Glutamatergic neuron (in vitro differentiated cells): ENCODE measurements at regions not wholly inside any gene's neighbourhood (a gene's known extent, or its start where the extent isn't known, plus 50 kb on each side); places are given as distances from the start of the nearest gene placed in this dataset.

ENCODE experiments used
- DNase-seq: peaks from one replicate; pipeline ENCODE4 v3.0.0; 2022
- H3K27ac Mint-ChIP-seq: one replicate; pipeline ENCODE4 v1.8.0; 2020; ENCODE audit warnings: mild to moderate bottlenecking, mixed read lengths, inconsistent platforms; ENCODE audit not compliant: unreplicated experiment
- H3K27me3 Mint-ChIP-seq: one replicate; pipeline ENCODE4 v1.8.0; 2020; ENCODE audit warnings: mild to moderate bottlenecking, moderate library complexity, mixed read lengths, inconsistent platforms; ENCODE audit not compliant: unreplicated experiment
- H3K36me3 Mint-ChIP-seq: one replicate; pipeline ENCODE4 v1.8.0; 2020; ENCODE audit warnings: mild to moderate bottlenecking, mixed read lengths, inconsistent platforms; ENCODE audit not compliant: unreplicated experiment
- H3K4me1 Mint-ChIP-seq: one replicate; pipeline ENCODE4 v1.8.0; 2020; ENCODE audit warnings: mild to moderate bottlenecking, low read depth, mixed read lengths, inconsistent platforms; ENCODE audit not compliant: unreplicated experiment
- H3K4me3 Mint-ChIP-seq: one replicate; pipeline ENCODE4 v1.8.0; 2020; ENCODE audit warnings: mild to moderate bottlenecking, mixed read lengths, inconsistent platforms; ENCODE audit not compliant: unreplicated experiment
- H3K9me3 Mint-ChIP-seq: one replicate; pipeline ENCODE4 v1.8.0; 2020; ENCODE audit warnings: mild to moderate bottlenecking, moderate library complexity, mixed read lengths, inconsistent platforms; ENCODE audit not compliant: unreplicated experiment
- TF ChIP-seq, protein P1 (sequence below): fragments of 200-600 bp; sonication (generic); IDR thresholded peaks from one replicate; pipeline ENCODE4 v1.5.0; 2021; ENCODE audit not compliant: partially characterized antibody, unreplicated experiment

DNA sequence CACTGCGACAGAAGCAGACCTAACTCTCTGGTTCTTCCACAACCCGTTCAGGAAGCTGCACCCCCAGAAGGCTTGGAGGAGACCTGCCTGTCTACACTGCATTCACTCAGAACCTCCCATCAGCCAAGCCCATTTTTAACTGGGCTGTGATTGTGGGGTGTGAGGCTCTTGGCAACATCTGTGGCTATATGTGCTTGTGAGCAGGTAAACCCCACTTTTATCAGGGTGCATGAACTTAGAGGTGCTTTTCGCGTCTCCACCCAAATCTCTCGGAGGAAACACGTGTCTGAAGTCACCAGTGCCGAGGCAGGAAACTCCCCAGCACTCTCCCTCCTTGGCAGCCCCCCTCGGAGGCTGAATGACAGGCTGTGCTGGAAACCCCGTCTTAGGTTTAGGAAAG lies 158.2 kb upstream of the SALL3 start:
- Mint-ChIP-seq H3K27me3 (peaks cover 1% of the 10 kb centered on the region), H3K27ac (no peak overlapping the region), H3K4me1 (no peaks in the 10 kb centered on the region), H3K36me3 (peaks cover 6% of the 10 kb centered on the region), H3K4me3 (no peak overlapping the region), H3K9me3 (peaks cover 2% of the 10 kb centered on the region)
- TF ChIP-seq, protein P1, sequence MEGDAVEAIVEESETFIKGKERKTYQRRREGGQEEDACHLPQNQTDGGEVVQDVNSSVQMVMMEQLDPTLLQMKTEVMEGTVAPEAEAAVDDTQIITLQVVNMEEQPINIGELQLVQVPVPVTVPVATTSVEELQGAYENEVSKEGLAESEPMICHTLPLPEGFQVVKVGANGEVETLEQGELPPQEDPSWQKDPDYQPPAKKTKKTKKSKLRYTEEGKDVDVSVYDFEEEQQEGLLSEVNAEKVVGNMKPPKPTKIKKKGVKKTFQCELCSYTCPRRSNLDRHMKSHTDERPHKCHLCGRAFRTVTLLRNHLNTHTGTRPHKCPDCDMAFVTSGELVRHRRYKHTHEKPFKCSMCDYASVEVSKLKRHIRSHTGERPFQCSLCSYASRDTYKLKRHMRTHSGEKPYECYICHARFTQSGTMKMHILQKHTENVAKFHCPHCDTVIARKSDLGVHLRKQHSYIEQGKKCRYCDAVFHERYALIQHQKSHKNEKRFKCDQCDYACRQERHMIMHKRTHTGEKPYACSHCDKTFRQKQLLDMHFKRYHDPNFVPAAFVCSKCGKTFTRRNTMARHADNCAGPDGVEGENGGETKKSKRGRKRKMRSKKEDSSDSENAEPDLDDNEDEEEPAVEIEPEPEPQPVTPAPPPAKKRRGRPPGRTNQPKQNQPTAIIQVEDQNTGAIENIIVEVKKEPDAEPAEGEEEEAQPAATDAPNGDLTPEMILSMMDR, result no peak
- no peak for DNase-seq

DNA sequence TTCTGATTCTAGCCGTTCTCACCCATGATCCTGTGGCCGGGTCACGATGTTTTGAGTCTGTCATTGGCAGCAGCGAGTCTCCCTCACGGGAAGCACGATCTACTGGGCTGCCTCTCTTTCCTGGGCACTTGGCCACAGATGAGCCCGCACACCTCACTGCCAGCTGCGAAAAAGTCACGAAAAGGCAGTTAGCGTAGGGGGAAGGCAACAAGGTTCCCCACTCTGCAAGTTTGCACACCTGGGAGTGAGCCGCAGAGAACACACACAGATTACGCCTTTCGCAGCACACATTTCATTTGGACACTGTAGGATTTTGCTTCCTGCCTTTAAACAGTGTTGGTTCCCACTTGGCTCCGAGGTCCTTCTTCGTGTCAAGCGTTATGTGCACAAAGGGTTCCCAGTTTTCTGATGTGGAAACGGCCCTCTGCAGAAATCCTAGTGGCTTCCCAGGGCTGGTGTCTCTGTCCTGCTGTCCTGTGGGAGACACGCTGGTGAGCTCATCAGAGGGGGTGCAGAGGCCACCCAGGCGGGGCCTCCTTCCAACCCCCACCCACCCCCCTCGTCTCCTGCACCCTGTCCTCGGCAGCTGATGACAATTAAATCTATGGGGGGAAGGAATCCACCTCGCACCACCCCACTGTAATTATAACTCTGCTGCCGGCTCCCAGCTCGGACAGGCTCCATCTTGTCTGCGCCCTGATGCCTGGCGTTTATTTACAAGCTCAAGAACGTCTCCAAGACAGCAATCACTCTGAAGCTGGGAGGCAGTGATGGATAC lies 157.3 kb upstream of the SALL3 start:
- peaks cover 6% of the 10 kb centered on the region for H3K36me3 Mint-ChIP-seq
- TF ChIP-seq, protein P1, result no peak
- no peak overlapping the region for H3K27ac Mint-ChIP-seq
- H3K4me3 Mint-ChIP-seq, result no peak overlapping the region
- H3K4me1 Mint-ChIP-seq, result no peaks in the 10 kb centered on the region
- peaks cover 1% of the 10 kb centered on the region for H3K27me3 Mint-ChIP-seq
- H3K9me3 Mint-ChIP-seq, result peaks cover 2% of the 10 kb centered on the region
- no peak for DNase-seq

DNA sequence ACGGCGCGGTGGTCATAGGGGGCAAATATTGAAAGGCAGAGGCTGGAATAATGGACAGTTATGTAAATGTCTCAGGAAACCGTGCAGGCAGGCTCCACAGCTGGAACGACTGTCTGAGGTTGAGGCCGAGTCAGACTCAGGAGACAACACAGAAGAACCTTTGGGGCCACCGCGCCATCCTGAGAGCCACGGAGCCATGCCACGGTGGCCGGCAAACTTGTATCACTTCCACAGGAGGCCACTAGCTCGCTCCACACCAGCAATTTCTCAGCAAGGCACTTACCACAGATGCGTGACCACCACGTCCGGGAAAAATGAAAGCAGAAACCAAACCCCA lies 156.7 kb upstream of the SALL3 start:
- no peak overlapping the region for H3K27ac Mint-ChIP-seq
- peaks cover 6% of the 10 kb centered on the region for H3K36me3 Mint-ChIP-seq
- DNase-seq, result no peak
- H3K9me3 Mint-ChIP-seq, result peaks cover 2% of the 10 kb centered on the region
- TF ChIP-seq, protein P1, result no peak
- H3K4me3 Mint-ChIP-seq, result no peak overlapping the region
- peaks cover 1% of the 10 kb centered on the region for H3K27me3 Mint-ChIP-seq
- H3K4me1 Mint-ChIP-seq, result no peaks in the 10 kb centered on the region

DNA sequence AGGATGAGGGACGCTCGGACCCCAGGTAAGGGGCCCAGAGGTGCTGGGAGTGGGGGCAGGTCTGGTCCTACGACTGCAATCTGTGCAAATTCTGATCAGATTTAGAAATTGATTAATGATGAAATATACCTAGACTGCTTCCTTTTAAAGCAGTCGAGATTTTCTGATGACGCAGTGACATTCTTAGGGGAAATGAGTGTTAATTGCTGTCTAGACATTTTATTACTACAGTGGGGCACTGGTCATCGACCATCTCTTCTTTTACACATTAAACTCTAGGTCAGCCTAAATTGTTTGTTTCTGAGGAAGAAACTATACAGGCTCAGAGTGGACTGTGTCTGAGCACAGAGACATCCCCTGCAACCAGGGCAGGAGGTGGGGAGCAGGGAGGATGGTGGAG lies 154.4 kb upstream of the SALL3 start:
- H3K27ac Mint-ChIP-seq, result no peak overlapping the region
- H3K27me3 Mint-ChIP-seq, result peaks cover 1% of the 10 kb centered on the region
- no peaks in the 10 kb centered on the region for H3K4me1 Mint-ChIP-seq
- H3K4me3 Mint-ChIP-seq, result no peak overlapping the region
- TF ChIP-seq, protein P1, result no peak
- peaks cover 6% of the 10 kb centered on the region for H3K36me3 Mint-ChIP-seq
- peaks cover 2% of the 10 kb centered on the region for H3K9me3 Mint-ChIP-seq
- no peak for DNase-seq

DNA sequence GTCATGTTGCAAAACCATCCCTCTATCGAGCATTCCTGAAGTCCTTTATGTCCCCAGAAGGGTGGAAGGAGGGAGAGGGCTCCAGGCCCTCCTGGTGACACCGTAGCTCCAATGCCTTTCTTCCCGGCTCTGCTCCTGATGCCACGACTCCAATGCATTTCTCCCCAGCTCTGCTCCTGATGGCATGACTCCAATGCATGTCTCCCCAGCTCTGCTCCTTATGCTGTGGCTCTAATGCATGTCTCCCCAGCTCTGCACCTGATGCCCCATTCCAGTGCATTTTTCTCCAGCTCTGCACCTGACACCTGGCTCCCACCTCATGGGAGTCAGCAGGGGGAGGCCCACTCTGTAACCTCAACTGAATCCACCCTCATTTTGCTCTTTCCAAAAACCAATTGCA lies 153.0 kb upstream of the SALL3 start:
- no peak for DNase-seq
- H3K4me3 Mint-ChIP-seq, result no peak overlapping the region
- TF ChIP-seq, protein P1, result no peak
- no peak overlapping the region for H3K27ac Mint-ChIP-seq
- no peaks in the 10 kb centered on the region for H3K9me3 Mint-ChIP-seq
- no peaks in the 10 kb centered on the region for H3K4me1 Mint-ChIP-seq
- peaks cover 6% of the 10 kb centered on the region for H3K36me3 Mint-ChIP-seq
- peaks cover 1% of the 10 kb centered on the region for H3K27me3 Mint-ChIP-seq
